ENCODE measurements at regions not wholly inside any gene's neighbourhood (a gene's known extent, or its start where the extent isn't known, plus 50 kb on each side); places are given as distances from the start of the nearest gene placed in this dataset.

DNA sequence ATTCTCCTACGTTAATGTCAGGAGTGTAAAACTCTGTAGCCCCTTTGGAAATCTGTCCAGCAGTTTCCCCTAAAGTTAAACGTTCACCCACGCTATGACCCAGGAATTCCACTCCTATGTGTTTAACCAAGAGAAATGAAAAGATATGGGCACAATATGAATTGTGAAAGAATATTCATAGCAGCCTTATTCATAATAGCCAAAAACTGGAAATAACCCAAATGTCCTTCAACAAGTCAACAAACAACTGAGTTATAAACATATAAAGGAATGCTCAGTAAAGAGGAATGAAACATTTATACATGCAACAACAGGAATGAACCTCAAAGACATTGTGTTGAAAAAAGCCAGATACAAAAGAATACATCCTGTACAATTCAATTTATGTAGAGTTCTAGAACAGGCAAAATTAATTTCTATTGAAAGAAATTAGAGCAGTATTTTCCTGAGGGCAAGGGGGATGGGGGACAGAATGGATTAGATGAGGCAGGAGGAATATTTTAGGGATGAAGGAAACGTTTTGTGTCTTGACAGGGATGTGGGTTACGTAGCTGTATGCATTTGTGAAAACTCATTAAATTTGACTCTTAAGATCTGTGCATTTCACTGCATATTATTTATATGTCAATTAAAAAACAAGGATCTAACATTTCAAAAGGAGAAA is 286.7 kb upstream of the CDH5 start:
- TF ChIP-seq, protein P1, sequence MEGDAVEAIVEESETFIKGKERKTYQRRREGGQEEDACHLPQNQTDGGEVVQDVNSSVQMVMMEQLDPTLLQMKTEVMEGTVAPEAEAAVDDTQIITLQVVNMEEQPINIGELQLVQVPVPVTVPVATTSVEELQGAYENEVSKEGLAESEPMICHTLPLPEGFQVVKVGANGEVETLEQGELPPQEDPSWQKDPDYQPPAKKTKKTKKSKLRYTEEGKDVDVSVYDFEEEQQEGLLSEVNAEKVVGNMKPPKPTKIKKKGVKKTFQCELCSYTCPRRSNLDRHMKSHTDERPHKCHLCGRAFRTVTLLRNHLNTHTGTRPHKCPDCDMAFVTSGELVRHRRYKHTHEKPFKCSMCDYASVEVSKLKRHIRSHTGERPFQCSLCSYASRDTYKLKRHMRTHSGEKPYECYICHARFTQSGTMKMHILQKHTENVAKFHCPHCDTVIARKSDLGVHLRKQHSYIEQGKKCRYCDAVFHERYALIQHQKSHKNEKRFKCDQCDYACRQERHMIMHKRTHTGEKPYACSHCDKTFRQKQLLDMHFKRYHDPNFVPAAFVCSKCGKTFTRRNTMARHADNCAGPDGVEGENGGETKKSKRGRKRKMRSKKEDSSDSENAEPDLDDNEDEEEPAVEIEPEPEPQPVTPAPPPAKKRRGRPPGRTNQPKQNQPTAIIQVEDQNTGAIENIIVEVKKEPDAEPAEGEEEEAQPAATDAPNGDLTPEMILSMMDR (IDR thresholded peaks at IDR 0.05; ENCODE audit: low read depth, low read length, poor library complexity, severe bottlenecking) = no peak
- TF ChIP-seq EZH2phosphoT487 (IDR thresholded peaks at IDR 0.05; ENCODE audit: borderline replicate concordance, low read length) = no peak

Data from DOHH2 (cell line).